OCI-LY1 (cell line): ENCODE measurements at regions not wholly inside any gene's neighbourhood (a gene's known extent, or its start where the extent isn't known, plus 50 kb on each side); places are given as distances from the start of the nearest gene placed in this dataset.

Experiments
- H2AFZ ChIP-seq: fragments of 200-600 bp; sonication (generic), shearing (Covaris generic); 2 replicates; pipeline ENCODE4 v1.6.0; 2014; ENCODE audit warnings: antibody characterized with exemption, mild to moderate bottlenecking, low read length
- H3F3A ChIP-seq: fragments of 200-600 bp; sonication (generic), shearing (Covaris generic); 2 replicates; pipeline ENCODE4 v1.6.0; 2014; ENCODE audit warnings: mild to moderate bottlenecking, antibody characterized with exemption, low read length, moderate library complexity; ENCODE audit not compliant: insufficient read depth
- H3K27ac ChIP-seq: fragments of 200-600 bp; sonication (generic); 2 replicates; pipeline ENCODE4 v1.5.1; 2014; ENCODE audit warnings: low read length, mixed run types, mild to moderate bottlenecking, low read depth; ENCODE audit not compliant: poor library complexity, severe bottlenecking
- H3K27me3 ChIP-seq: fragments of 200-600 bp; sonication (generic); 2 replicates; pipeline ENCODE4 v1.6.0; 2014; ENCODE audit warnings: antibody characterized with exemption, mild to moderate bottlenecking, low read length, moderate library complexity; ENCODE audit not compliant: insufficient read depth
- H3K36me3 ChIP-seq: fragments of 200-600 bp; sonication (generic); 2 replicates; pipeline ENCODE4 v1.6.1; 2014; ENCODE audit warnings: mild to moderate bottlenecking, antibody characterized with exemption, low read length, moderate library complexity, mixed read lengths; ENCODE audit not compliant: insufficient read depth
- H3K4me1 ChIP-seq: fragments of 200-600 bp; sonication (generic); 2 replicates; pipeline ENCODE4 v1.5.1; 2014; ENCODE audit warnings: mild to moderate bottlenecking, low read length, moderate library complexity; ENCODE audit not compliant: insufficient read depth, severe bottlenecking
- H3K4me2 ChIP-seq: fragments of 200-600 bp; sonication (generic), shearing (Covaris generic); 2 replicates; pipeline ENCODE4 v1.6.1; 2014; ENCODE audit warnings: low read length
- H3K4me3 ChIP-seq: fragments of 200-600 bp; sonication (generic); 2 replicates; pipeline ENCODE4 v1.5.1; 2014; ENCODE audit warnings: low read length, low read depth, mild to moderate bottlenecking, mixed read lengths; ENCODE audit not compliant: poor library complexity, severe bottlenecking
- H3K79me2 ChIP-seq: fragments of 200-600 bp; shearing (Covaris generic); 2 replicates; pipeline ENCODE4 v1.6.1; 2016; ENCODE audit warnings: mixed run types, low read length, mixed read lengths; ENCODE audit not compliant: insufficient read depth
- H3K9ac ChIP-seq: fragments of 200-600 bp; sonication (generic), shearing (Covaris generic); 2 replicates; pipeline ENCODE4 v1.6.1; 2014; ENCODE audit warnings: mild to moderate bottlenecking, low read length, mixed read lengths
- H3K9me2 ChIP-seq: fragments of 200-600 bp; sonication (generic), shearing (Covaris generic); 2 replicates; pipeline ENCODE4 v1.6.1; 2014; ENCODE audit warnings: low read depth, mild to moderate bottlenecking, low read length, mixed read lengths
- H3K9me3 ChIP-seq: fragments of 200-600 bp; shearing (Covaris generic); 2 replicates; pipeline ENCODE4 v1.6.1; 2014; ENCODE audit warnings: low read length, mixed read lengths
- H4K20me1 ChIP-seq: fragments of 200-600 bp; sonication (generic), shearing (Covaris generic); 2 replicates; pipeline ENCODE4 v1.6.0; 2016; ENCODE audit warnings: mild to moderate bottlenecking, low read length; ENCODE audit not compliant: insufficient read depth
- CTCF ChIP-seq: fragments of 200-600 bp; sonication (generic), shearing (Covaris generic); IDR thresholded peaks from 2 replicates; pipeline ENCODE4 v1.5.1; 2017; ENCODE audit warnings: mild to moderate bottlenecking, antibody characterized with exemption, low read length, moderate library complexity, mixed read lengths
- EZH2 ChIP-seq: fragments of 200-600 bp; sonication (generic), shearing (Covaris generic); IDR thresholded peaks from 2 replicates; pipeline ENCODE4 v1.8.0; 2017; ENCODE audit warnings: borderline replicate concordance, mixed run types, mild to moderate bottlenecking, antibody characterized with exemption, low read length, moderate library complexity, mixed read lengths

GRCh38 chr4:119829326-119829725 is 200.7 kb upstream of the PDE5A start:
- Histone ChIP-seq H3K4me3 (no peak overlapping the region), H4K20me1 (no peaks in the 10 kb centered on the region), H3K79me2 (no peaks in the 10 kb centered on the region), H3K9ac (no peak overlapping the region), H3K36me3 (no peaks in the 10 kb centered on the region), H3K9me3 (no peaks in the 10 kb centered on the region), H3K4me1 (no peaks in the 10 kb centered on the region), H3K9me2 (no peaks in the 10 kb centered on the region), H3K4me2 (no peak overlapping the region), H3K27me3 (no peaks in the 10 kb centered on the region), H3K27ac (no peak overlapping the region), H2AFZ (no peak overlapping the region), H3F3A (no peaks in the 10 kb centered on the region)
- no peak for TF ChIP-seq EZH2

- H3K4me1 ChIP-seq = no peaks in the 10 kb centered on the region
Measured at GRCh38 chr4:119825696-119826095, 197.1 kb upstream of the PDE5A start.

GRCh38 chr4:119823891-119824290 is 195.3 kb upstream of the PDE5A start:
- Histone ChIP-seq H3K4me2 (no peak overlapping the region), H4K20me1 (no peaks in the 10 kb centered on the region), H3K9me2 (no peaks in the 10 kb centered on the region), H3K27ac (no peak overlapping the region), H3F3A (no peaks in the 10 kb centered on the region), H3K79me2 (no peaks in the 10 kb centered on the region), H3K9me3 (no peaks in the 10 kb centered on the region), H3K4me3 (no peak overlapping the region), H3K27me3 (no peaks in the 10 kb centered on the region), H3K4me1 (no peaks in the 10 kb centered on the region), H3K9ac (no peak overlapping the region), H3K36me3 (no peaks in the 10 kb centered on the region), H2AFZ (no peak overlapping the region)
- TF ChIP-seq EZH2 = no peak
- no peak for TF ChIP-seq CTCF

More at GRCh38 chr4:119825696-119826095, 197.1 kb upstream of the PDE5A start:
- TF ChIP-seq CTCF (no peak), EZH2 (no peak)
- H3K27ac ChIP-seq = no peak overlapping the region
- H3F3A ChIP-seq = no peaks in the 10 kb centered on the region
- H3K9ac ChIP-seq = no peak overlapping the region
- no peaks in the 10 kb centered on the region for H3K9me2 ChIP-seq
- H3K4me3 ChIP-seq = no peak overlapping the region
- no peaks in the 10 kb centered on the region for H3K27me3 ChIP-seq
- no peak overlapping the region for H3K4me2 ChIP-seq
- no peaks in the 10 kb centered on the region for H3K79me2 ChIP-seq
- no peaks in the 10 kb centered on the region for H3K9me3 ChIP-seq
- H3K36me3 ChIP-seq = no peaks in the 10 kb centered on the region
- H2AFZ ChIP-seq = no peak overlapping the region
- H4K20me1 ChIP-seq = no peaks in the 10 kb centered on the region

- Histone ChIP-seq H3K4me3 (no peak overlapping the region), H3K36me3 (no peaks in the 10 kb centered on the region), H3F3A (no peaks in the 10 kb centered on the region), H3K4me1 (no peaks in the 10 kb centered on the region), H3K27ac (no peak overlapping the region), H3K9me2 (no peaks in the 10 kb centered on the region), H2AFZ (no peak overlapping the region), H3K79me2 (no peaks in the 10 kb centered on the region), H4K20me1 (no peaks in the 10 kb centered on the region), H3K4me2 (no peak overlapping the region), H3K9ac (no peak overlapping the region), H3K9me3 (no peaks in the 10 kb centered on the region), H3K27me3 (no peaks in the 10 kb centered on the region)
- TF ChIP-seq CTCF (no peak), EZH2 (no peak)
Measured at GRCh38 chr4:119823045-119823444, 194.4 kb upstream of the PDE5A start.
